ENCODE measurements at regions not wholly inside any gene's neighbourhood (a gene's known extent, or its start where the extent isn't known, plus 50 kb on each side); places are given as distances from the start of the nearest gene placed in this dataset.

GRCh38 chr1:214747050-214747635, 144.1 kb downstream of the CENPF start:
- Histone ChIP-seq H3K4me2 (ENCODE audit: low read length) (no peak overlapping the region), H3K27ac (ENCODE audit: low read length) (no peak overlapping the region), H2AFZ (ENCODE audit: low read depth, low read length) (no peak overlapping the region), H4K20me1 (ENCODE audit: insufficient read depth, low read length) (no peaks in the 10 kb centered on the region), H3K27me3 (ENCODE audit: low read depth, low read length) (no peaks in the 10 kb centered on the region), H3K9ac (ENCODE audit: low read length) (no peak overlapping the region), H3K79me2 (ENCODE audit: low read length) (no peaks in the 10 kb centered on the region), H3K36me3 (replicated peaks; ENCODE audit: low read depth, low read length) (no peaks in the 10 kb centered on the region), H3K4me1 (ENCODE audit: low read length) (0 out of 2 replicates have a peak, but pooled peaks cover 4% of the 10 kb centered on the region), H3K4me3 (ENCODE audit: low read length) (no peak overlapping the region), H3K9me3 (ENCODE audit: insufficient read depth, low read length) (no peaks in the 10 kb centered on the region)
- no peak for TF ChIP-seq EZH2phosphoT487 (IDR thresholded peaks at IDR 0.05; ENCODE audit: low read depth)
- TF ChIP-seq, protein P1, sequence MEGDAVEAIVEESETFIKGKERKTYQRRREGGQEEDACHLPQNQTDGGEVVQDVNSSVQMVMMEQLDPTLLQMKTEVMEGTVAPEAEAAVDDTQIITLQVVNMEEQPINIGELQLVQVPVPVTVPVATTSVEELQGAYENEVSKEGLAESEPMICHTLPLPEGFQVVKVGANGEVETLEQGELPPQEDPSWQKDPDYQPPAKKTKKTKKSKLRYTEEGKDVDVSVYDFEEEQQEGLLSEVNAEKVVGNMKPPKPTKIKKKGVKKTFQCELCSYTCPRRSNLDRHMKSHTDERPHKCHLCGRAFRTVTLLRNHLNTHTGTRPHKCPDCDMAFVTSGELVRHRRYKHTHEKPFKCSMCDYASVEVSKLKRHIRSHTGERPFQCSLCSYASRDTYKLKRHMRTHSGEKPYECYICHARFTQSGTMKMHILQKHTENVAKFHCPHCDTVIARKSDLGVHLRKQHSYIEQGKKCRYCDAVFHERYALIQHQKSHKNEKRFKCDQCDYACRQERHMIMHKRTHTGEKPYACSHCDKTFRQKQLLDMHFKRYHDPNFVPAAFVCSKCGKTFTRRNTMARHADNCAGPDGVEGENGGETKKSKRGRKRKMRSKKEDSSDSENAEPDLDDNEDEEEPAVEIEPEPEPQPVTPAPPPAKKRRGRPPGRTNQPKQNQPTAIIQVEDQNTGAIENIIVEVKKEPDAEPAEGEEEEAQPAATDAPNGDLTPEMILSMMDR (IDR thresholded peaks at IDR 0.05; ENCODE audit: low read depth, low read length): no peak

- no peak for TF ChIP-seq EZH2phosphoT487 (IDR thresholded peaks at IDR 0.05; ENCODE audit: low read depth)
- TF ChIP-seq, protein P1 (IDR thresholded peaks at IDR 0.05; ENCODE audit: low read depth, low read length): no peak
- Histone ChIP-seq H3K4me2 (ENCODE audit: low read length) (no peak overlapping the region), H3K36me3 (replicated peaks; ENCODE audit: low read depth, low read length) (no peaks in the 10 kb centered on the region), H3K9ac (ENCODE audit: low read length) (no peak overlapping the region), H3K27ac (ENCODE audit: low read length) (no peak overlapping the region), H3K4me3 (ENCODE audit: low read length) (no peak overlapping the region), H3K27me3 (ENCODE audit: low read depth, low read length) (no peaks in the 10 kb centered on the region), H3K79me2 (ENCODE audit: low read length) (no peaks in the 10 kb centered on the region), H3K4me1 (ENCODE audit: low read length) (no peaks in the 10 kb centered on the region), H3K9me3 (ENCODE audit: insufficient read depth, low read length) (0 out of 2 replicates have a peak, but pooled peaks cover 2% of the 10 kb centered on the region), H4K20me1 (ENCODE audit: insufficient read depth, low read length) (no peaks in the 10 kb centered on the region), H2AFZ (ENCODE audit: low read depth, low read length) (no peak overlapping the region)
Measured at GRCh38 chr1:214753236-214753852, 150.3 kb downstream of the CENPF start.

GRCh38 chr1:214761030-214761429, 158.0 kb downstream of the CENPF start:
- TF ChIP-seq, protein P1 (IDR thresholded peaks at IDR 0.05; ENCODE audit: low read depth, low read length): no peak
- no peak for TF ChIP-seq EZH2phosphoT487 (IDR thresholded peaks at IDR 0.05; ENCODE audit: low read depth)
- Histone ChIP-seq H3K79me2 (ENCODE audit: low read length) (no peaks in the 10 kb centered on the region), H3K4me1 (ENCODE audit: low read length) (no peaks in the 10 kb centered on the region), H2AFZ (ENCODE audit: low read depth, low read length) (no peak overlapping the region), H3K4me2 (ENCODE audit: low read length) (no peak overlapping the region), H3K4me3 (ENCODE audit: low read length) (no peak overlapping the region), H4K20me1 (ENCODE audit: insufficient read depth, low read length) (no peaks in the 10 kb centered on the region), H3K36me3 (replicated peaks; ENCODE audit: low read depth, low read length) (no peaks in the 10 kb centered on the region), H3K9ac (ENCODE audit: low read length) (no peak overlapping the region), H3K27ac (ENCODE audit: low read length) (no peak overlapping the region), H3K9me3 (ENCODE audit: insufficient read depth, low read length) (0 out of 2 replicates have a peak, but pooled peaks cover 2% of the 10 kb centered on the region), H3K27me3 (ENCODE audit: low read depth, low read length) (no peaks in the 10 kb centered on the region)

DNA sequence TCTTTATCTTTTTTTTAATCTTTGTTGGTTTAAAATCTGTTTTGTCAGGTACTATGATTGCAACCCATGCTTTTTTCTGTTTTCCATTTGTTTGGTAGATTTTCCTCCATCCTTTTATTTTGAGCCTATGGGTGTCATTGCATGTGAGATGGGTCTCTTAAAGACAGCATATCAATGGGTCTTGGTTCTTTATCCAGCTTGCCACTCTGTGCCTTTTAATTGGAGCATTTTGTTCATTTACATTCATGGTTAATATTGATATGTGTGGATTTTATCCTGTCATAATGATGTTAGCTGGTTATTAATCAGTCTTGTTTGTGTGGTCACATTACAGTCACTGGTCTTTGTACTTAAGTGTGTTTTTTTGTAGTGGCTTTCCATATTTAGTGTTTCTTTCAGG, 159.9 kb downstream of the CENPF start:
- H4K20me1 ChIP-seq (ENCODE audit: insufficient read depth, low read length): no peaks in the 10 kb centered on the region
- no peaks in the 10 kb centered on the region for H3K4me1 ChIP-seq (ENCODE audit: low read length)
- no peak for TF ChIP-seq EZH2phosphoT487 (IDR thresholded peaks at IDR 0.05; ENCODE audit: low read depth)
- TF ChIP-seq, protein P1 (IDR thresholded peaks at IDR 0.05; ENCODE audit: low read depth, low read length): no peak
- H3K27me3 ChIP-seq (ENCODE audit: low read depth, low read length): no peaks in the 10 kb centered on the region
- no peak overlapping the region for H3K4me3 ChIP-seq (ENCODE audit: low read length)
- no peaks in the 10 kb centered on the region for H3K36me3 ChIP-seq (replicated peaks; ENCODE audit: low read depth, low read length)
- H3K9me3 ChIP-seq (ENCODE audit: insufficient read depth, low read length): no peaks in the 10 kb centered on the region
- no peaks in the 10 kb centered on the region for H3K79me2 ChIP-seq (ENCODE audit: low read length)
- no peak overlapping the region for H3K4me2 ChIP-seq (ENCODE audit: low read length)
- no peak overlapping the region for H2AFZ ChIP-seq (ENCODE audit: low read depth, low read length)
- H3K27ac ChIP-seq (ENCODE audit: low read length): no peak overlapping the region
- H3K9ac ChIP-seq (ENCODE audit: low read length): no peak overlapping the region

Data from OCI-LY3 (cell line).